Mesenchymal stem cell (in vitro differentiated cells and primary cell): ENCODE measurements at regions not wholly inside any gene's neighbourhood (a gene's known extent, or its start where the extent isn't known, plus 50 kb on each side); places are given as distances from the start of the nearest gene placed in this dataset.

Experiments
- DNase-seq: peaks from one replicate; pipeline ENCODE4 v3.0.0-alpha.2; 2013
- H2AFZ ChIP-seq: one replicate; pipeline ENCODE4 v1.6.1; 2013; ENCODE audit warnings: low read depth, mild to moderate bottlenecking, control low read depth, inconsistent platforms, low read length, moderate library complexity
- H2AK5ac ChIP-seq: 2 replicates; pipeline ENCODE4 v1.6.1; 2013; ENCODE audit warnings: low read length, moderate library complexity, mild to moderate bottlenecking, inconsistent platforms; ENCODE audit not compliant: severe bottlenecking
- H2BK120ac ChIP-seq: one replicate; pipeline ENCODE4 v1.6.1; 2013; ENCODE audit warnings: low read depth, mild to moderate bottlenecking, inconsistent platforms, low read length, moderate library complexity
- H2BK12ac ChIP-seq, 2 experiments: one replicate each; pipeline ENCODE4 v1.6.1; 2013; ENCODE audit warnings: inconsistent platforms in 2 of 2, low read length in 2 of 2, mild to moderate bottlenecking in 2 of 2, moderate library complexity in 2 of 2, control low read depth in 1 of 2
- H2BK15ac ChIP-seq: one replicate; pipeline ENCODE4 v1.6.1; 2013; ENCODE audit warnings: mild to moderate bottlenecking, low read depth, inconsistent platforms; ENCODE audit not compliant: poor library complexity, severe bottlenecking
- H2BK5ac ChIP-seq: 2 replicates; pipeline ENCODE4 v1.6.1; 2013; ENCODE audit warnings: low read depth, mild to moderate bottlenecking, low read length, control low read depth, inconsistent platforms; ENCODE audit not compliant: poor library complexity, severe bottlenecking
- H3K14ac ChIP-seq, 2 experiments: one replicate each; pipeline ENCODE4 v1.6.1; 2013; ENCODE audit warnings: inconsistent platforms in 2 of 2, low read length in 2 of 2, control low read depth in 1 of 2, mild to moderate bottlenecking in 1 of 2, moderate library complexity in 1 of 2
- H3K18ac ChIP-seq, 2 experiments: one replicate each; pipeline ENCODE4 v1.6.1; 2013; ENCODE audit warnings: inconsistent platforms in 2 of 2, low read length in 2 of 2, control low read depth in 1 of 2, low read depth in 1 of 2, mild to moderate bottlenecking in 1 of 2
- H3K23ac ChIP-seq, 2 experiments: one replicate each; pipeline ENCODE4 v1.6.1; 2013; ENCODE audit warnings: inconsistent platforms in 2 of 2, low read length in 2 of 2, mild to moderate bottlenecking in 2 of 2, moderate library complexity in 2 of 2, control low read depth in 1 of 2
- H3K27ac ChIP-seq: 2 replicates; pipeline ENCODE4 v1.5.1; 2013; ENCODE audit warnings: mild to moderate bottlenecking, moderate library complexity, low read length, control low read depth, inconsistent platforms; ENCODE audit not compliant: poor library complexity, severe bottlenecking
- H3K27me3 ChIP-seq, 2 experiments: 2 replicates each; pipeline versions ENCODE4 v1.6.1 to v1.7.0; 2013; ENCODE audit warnings: low read length in 2 of 2, mild to moderate bottlenecking in 2 of 2, moderate library complexity in 2 of 2, control low read depth in 1 of 2, inconsistent platforms in 1 of 2; ENCODE audit not compliant: control insufficient read depth in 1 of 2, insufficient read depth in 1 of 2
- H3K36me3 ChIP-seq, 2 experiments: 2 replicates each; pipeline versions ENCODE4 v1.6.1 to v1.7.0; 2013; ENCODE audit warnings: low read length in 2 of 2, control low read depth in 1 of 2, inconsistent platforms in 1 of 2, low read depth in 1 of 2, mild to moderate bottlenecking in 1 of 2; ENCODE audit not compliant: insufficient read depth in 2 of 2, control insufficient read depth in 1 of 2
- H3K4ac ChIP-seq, 2 experiments: one replicate each; pipeline ENCODE4 v1.6.1; 2013; ENCODE audit warnings: inconsistent platforms in 2 of 2, low read length in 2 of 2, mild to moderate bottlenecking in 2 of 2, moderate library complexity in 2 of 2, control low read depth in 1 of 2, low read depth in 1 of 2
- H3K4me1 ChIP-seq: 2 replicates; pipeline ENCODE4 v1.6.1; 2013; ENCODE audit warnings: low read depth, low read length, control low read depth; ENCODE audit not compliant: control insufficient read depth, insufficient read depth
- H3K4me2 ChIP-seq: 2 replicates; pipeline ENCODE4 v1.6.1; 2013; ENCODE audit warnings: low read length, mild to moderate bottlenecking, inconsistent platforms; ENCODE audit not compliant: poor library complexity, severe bottlenecking
- H3K4me3 ChIP-seq, 2 experiments: 2 replicates each; pipeline versions ENCODE4 v1.5.1 to v1.7.0; 2013; ENCODE audit warnings: low read length in 2 of 2, mild to moderate bottlenecking in 2 of 2, control low read depth in 1 of 2, low read depth in 1 of 2; ENCODE audit not compliant: insufficient read depth in 1 of 2
- H3K79me1 ChIP-seq: replicated peaks from 2 replicates; pipeline ENCODE4 v1.6.1; 2013; ENCODE audit warnings: mild to moderate bottlenecking, control low read depth, low read length, inconsistent platforms; ENCODE audit not compliant: poor library complexity, severe bottlenecking
- H3K9ac ChIP-seq: 2 replicates; pipeline ENCODE4 v1.7.0; 2013; ENCODE audit warnings: mild to moderate bottlenecking, low read length, moderate library complexity
- H3K9me3 ChIP-seq: 2 replicates; pipeline ENCODE4 v1.7.0; 2013; ENCODE audit warnings: mild to moderate bottlenecking, low read length; ENCODE audit not compliant: control insufficient read depth
- H4K8ac ChIP-seq: one replicate; pipeline ENCODE4 v1.6.1; 2013; ENCODE audit warnings: inconsistent platforms, mild to moderate bottlenecking, low read length, moderate library complexity
- H4K91ac ChIP-seq: one replicate; pipeline ENCODE4 v1.6.1; 2013; ENCODE audit warnings: mild to moderate bottlenecking, low read length, inconsistent platforms
- WGBS: methylation state at CpG from one replicate; pipeline ENCODE4 v1.1.7; 2013; ENCODE audit warnings: mixed read lengths; 5-methylcytosine and 5-hydroxymethylcytosine counted together

GRCh38 chr4:67328018-67328278 lies 217.4 kb downstream of the CENPC start:
- no peak overlapping the region for H4K8ac ChIP-seq
- WGBS: 56% methylated on average over 1 of the region's 2 CpGs

DNA sequence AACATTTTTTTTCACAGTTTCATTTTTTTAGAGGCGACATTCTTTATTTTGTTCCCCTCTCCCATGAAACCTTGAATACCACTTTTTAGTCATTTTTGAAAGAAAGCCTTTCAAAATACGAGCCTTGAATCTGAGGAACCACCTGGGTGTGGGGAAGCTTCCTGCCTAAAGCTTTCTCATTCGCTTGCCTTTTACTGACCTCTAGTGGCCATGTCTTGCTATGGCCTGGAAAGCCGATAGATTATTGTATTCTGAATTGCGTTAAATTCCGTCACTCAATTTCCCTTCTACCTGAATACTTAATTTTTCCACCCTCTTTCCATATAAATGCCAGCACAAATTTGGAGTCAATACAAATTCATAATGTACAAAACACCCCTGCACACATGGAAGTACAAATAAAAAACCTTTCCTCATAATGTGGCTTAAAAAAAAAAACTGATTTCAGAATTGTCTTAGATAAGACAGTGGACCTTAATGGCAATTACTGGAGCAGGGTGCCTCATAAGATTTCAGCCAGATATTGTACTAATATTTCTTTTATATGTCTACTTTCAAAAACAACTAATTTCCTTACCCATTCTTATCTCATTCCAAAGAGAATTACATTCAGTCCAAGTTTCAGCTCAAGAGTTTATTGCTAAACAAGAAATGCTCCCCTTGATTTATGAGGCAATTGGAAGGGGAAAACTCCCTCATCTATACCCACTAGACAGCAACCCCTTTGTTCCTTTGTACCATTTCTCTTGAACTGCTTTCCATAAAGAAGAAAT lies 217.9 kb downstream of the CENPC start:
- Histone ChIP-seq H3K4me3 (no peak overlapping the region), H4K8ac (no peak overlapping the region), H2AFZ (no peak overlapping the region), H4K91ac (no peak overlapping the region), H3K27ac (no peak overlapping the region), H3K4me1 (no peaks in the 10 kb centered on the region), H2BK5ac (no peak overlapping the region), H2BK120ac (no peak overlapping the region), H2BK12ac (no peak overlapping the region), H3K9me3 (no peaks in the 10 kb centered on the region), H3K18ac (no peak overlapping the region), H2BK15ac (no peak overlapping the region), H3K9ac (no peak overlapping the region), H3K23ac (no peak overlapping the region), H3K36me3 (no peaks in the 10 kb centered on the region), H3K4ac (no peak overlapping the region), H2AK5ac (no peak overlapping the region), H3K4me2 (no peak overlapping the region), H3K14ac (no peak overlapping the region), H3K27me3 (no peaks in the 10 kb centered on the region), H3K79me1 (no peaks in the 10 kb centered on the region)
- WGBS: 6% methylated on average over 5 of the region's 6 CpGs
- peak; percentile 60 for DNase-seq

More at GRCh38 chr4:67328018-67328278, 217.4 kb downstream of the CENPC start:
- no peaks in the 10 kb centered on the region for H3K36me3 ChIP-seq
- H2BK120ac ChIP-seq: no peak overlapping the region
- H4K91ac ChIP-seq: no peak overlapping the region
- no peak overlapping the region for H3K14ac ChIP-seq
- no peak overlapping the region for H2BK15ac ChIP-seq
- no peaks in the 10 kb centered on the region for H3K27me3 ChIP-seq
- H2AK5ac ChIP-seq: no peak overlapping the region
- H3K4me1 ChIP-seq: no peaks in the 10 kb centered on the region
- H3K4me2 ChIP-seq: no peak overlapping the region
- H3K9ac ChIP-seq: no peak overlapping the region
- H2BK5ac ChIP-seq: no peak overlapping the region
- no peak overlapping the region for H3K23ac ChIP-seq
- no peaks in the 10 kb centered on the region for H3K9me3 ChIP-seq
- no peak overlapping the region for H2BK12ac ChIP-seq
- H3K79me1 ChIP-seq: no peaks in the 10 kb centered on the region
- H3K18ac ChIP-seq: no peak overlapping the region
- H3K4ac ChIP-seq: no peak overlapping the region
- H3K4me3 ChIP-seq: no peak overlapping the region
- no peak overlapping the region for H3K27ac ChIP-seq
- no peak overlapping the region for H2AFZ ChIP-seq
- DNase-seq: no peak

DNA sequence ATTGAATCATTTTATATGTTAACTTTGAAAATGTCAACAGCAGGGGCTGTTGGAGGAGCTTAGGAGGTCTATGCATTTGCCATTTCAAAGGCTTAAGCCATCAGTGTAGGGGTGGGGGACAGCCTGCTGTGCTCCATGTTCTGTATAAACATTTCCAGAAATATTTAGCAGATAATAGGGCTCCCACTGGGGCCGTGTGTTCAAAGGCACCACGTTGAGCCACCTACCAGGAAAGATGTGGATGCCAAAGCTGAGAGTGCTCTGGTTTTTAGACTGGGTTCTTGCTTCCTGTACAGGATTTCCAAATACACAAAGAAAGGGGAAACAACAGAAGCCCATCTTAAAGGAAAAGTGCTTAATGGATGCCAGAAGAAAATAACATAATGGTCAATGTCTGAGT lies 219.5 kb downstream of the CENPC start:
- no peaks in the 10 kb centered on the region for H3K9me3 ChIP-seq
- no peak overlapping the region for H3K14ac ChIP-seq
- H2AK5ac ChIP-seq: no peak overlapping the region
- H3K4me3 ChIP-seq: no peak overlapping the region
- no peak overlapping the region for H2BK5ac ChIP-seq
- H3K4me2 ChIP-seq: no peak overlapping the region
- no peaks in the 10 kb centered on the region for H3K79me1 ChIP-seq
- H4K8ac ChIP-seq: no peak overlapping the region
- no peak for DNase-seq
- H3K23ac ChIP-seq: no peak overlapping the region
- H3K27ac ChIP-seq: no peak overlapping the region
- H3K27me3 ChIP-seq: no peaks in the 10 kb centered on the region
- no peak overlapping the region for H3K9ac ChIP-seq
- H2BK12ac ChIP-seq: no peak overlapping the region
- no peaks in the 10 kb centered on the region for H3K4me1 ChIP-seq
- H2BK15ac ChIP-seq: no peak overlapping the region
- H3K36me3 ChIP-seq: no peaks in the 10 kb centered on the region
- no peak overlapping the region for H2AFZ ChIP-seq
- H4K91ac ChIP-seq: no peak overlapping the region
- WGBS: 10% methylated on average over 2 of the region's 2 CpGs
- H3K18ac ChIP-seq: no peak overlapping the region
- H2BK120ac ChIP-seq: no peak overlapping the region
- H3K4ac ChIP-seq: no peak overlapping the region

DNA sequence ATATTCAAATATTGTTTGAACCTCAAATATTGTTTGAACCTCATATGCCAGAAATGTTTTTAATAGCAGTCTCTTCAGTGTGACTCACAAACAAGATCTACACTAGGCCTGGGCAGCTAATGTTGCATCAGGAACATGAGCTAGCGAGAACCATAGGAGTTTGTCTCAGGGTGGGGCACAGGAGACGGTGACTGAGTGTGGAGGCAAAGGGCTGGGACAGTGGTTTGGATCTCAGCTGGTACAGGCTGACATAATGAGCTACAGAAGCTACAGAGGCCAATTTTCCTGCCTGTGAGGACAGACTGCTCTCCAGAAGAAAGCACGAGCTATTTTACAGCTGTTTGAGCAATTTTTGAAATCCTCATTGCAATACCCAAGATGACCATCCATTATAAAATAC lies 224.7 kb downstream of the CENPC start:
- Histone ChIP-seq H3K4me1 (no peaks in the 10 kb centered on the region), H3K9ac (no peak overlapping the region), H4K8ac (no peak overlapping the region), H3K79me1 (no peaks in the 10 kb centered on the region), H2BK5ac (no peak overlapping the region), H3K23ac (no peak overlapping the region), H2AK5ac (no peak overlapping the region), H2BK120ac (no peak overlapping the region), H2AFZ (no peak overlapping the region), H3K18ac (no peak overlapping the region), H3K9me3 (no peaks in the 10 kb centered on the region), H4K91ac (no peak overlapping the region), H3K27me3 (no peaks in the 10 kb centered on the region), H3K4ac (no peak overlapping the region), H3K27ac (no peak overlapping the region), H3K4me2 (no peak overlapping the region), H3K14ac (no peak overlapping the region), H2BK12ac (no peak overlapping the region), H3K36me3 (no peaks in the 10 kb centered on the region), H3K4me3 (no peak overlapping the region), H2BK15ac (no peak overlapping the region)
- WGBS: 70% methylated on average over 3 of the region's 3 CpGs
- DNase-seq: no peak
